Endothelial cell of umbilical vein (primary cell): ENCODE measurements at regions not wholly inside any gene's neighbourhood (a gene's known extent, or its start where the extent isn't known, plus 50 kb on each side); places are given as distances from the start of the nearest gene placed in this dataset.

ENCODE experiments used
- BruUV-seq: library from RNA; stranded (reverse); fragments of 400-500 nt; replicated peaks from 2 replicates; lab custom pipeline; 2021; lab: Mats Ljungman, UMichigan
- CTCF ChIA-PET: fragments of 300-600, 350-600 bp; sonication (Branson Sonifier 250); formaldehyde crosslinking; loops from one replicate; lab custom pipeline; 2021; ENCODE audit warnings: antibody characterized with exemption, inconsistent platforms; lab: Charles Lee
- POLR2A ChIA-PET: fragments of 300-600, 350-600 bp; sonication (Branson Sonifier 250); formaldehyde crosslinking; loops from one replicate; lab custom pipeline; 2021; ENCODE audit warnings: antibody characterized with exemption, inconsistent platforms; lab: Charles Lee
- DNase-seq: peaks from one replicate; pipeline ENCODE4 v3.0.0-alpha.2; 2011; ENCODE audit warnings: low read depth, low spot score
- FAIRE-seq: peaks from 2 replicates; lab custom pipeline; 2011; peaks lifted over from hg19 to GRCh38; lab: Jason Lieb, UNC
- H2AFZ ChIP-seq: 2 replicates; pipeline ENCODE4 v1.6.0; 2012; ENCODE audit warnings: low read depth, low read length, control low read depth, inconsistent platforms
- H3K27ac ChIP-seq: 2 replicates; pipeline ENCODE4 v1.5.1; 2011; ENCODE audit warnings: low read depth, mild to moderate bottlenecking, control low read depth, low read length, moderate library complexity; ENCODE audit not compliant: insufficient read depth
- H3K27me3 ChIP-seq, 2 experiments: 2 replicates each; pipeline versions ENCODE4 v1.6.0 to v1.6.1; 2011; ENCODE audit warnings: low read length in 2 of 2, mixed read lengths in 1 of 2; ENCODE audit not compliant: control insufficient read depth in 2 of 2, insufficient read depth in 2 of 2
- H3K36me3 ChIP-seq, 2 experiments: 2 replicates in 1 of 2; 3 replicates in 1 of 2; pipeline ENCODE4 v1.5.1; 2011; ENCODE audit warnings: low read length in 2 of 2, mild to moderate bottlenecking in 1 of 2, moderate library complexity in 1 of 2; ENCODE audit not compliant: control insufficient read depth in 2 of 2, insufficient read depth in 2 of 2; ENCODE audit errors: extremely low read depth in 1 of 2
- H3K4me1 ChIP-seq: 3 replicates; pipeline ENCODE4 v1.5.1; 2011; ENCODE audit warnings: mild to moderate bottlenecking, low read length; ENCODE audit not compliant: control insufficient read depth, insufficient read depth; ENCODE audit errors: extremely low read depth
- H3K4me2 ChIP-seq: 2 replicates; pipeline ENCODE4 v1.6.1; 2011; ENCODE audit warnings: low read length, control low read depth, mixed read lengths; ENCODE audit not compliant: insufficient read depth
- H3K4me3 ChIP-seq, 3 experiments: fragments of 200-600 bp in 1 of 3; sonication (generic), shearing (Covaris generic) in 1 of 3; replicated peaks in 1 of 3; 2 replicates each; pipeline ENCODE4 v1.5.1; 2011 to 2016; ENCODE audit warnings: control low read depth in 3 of 3, low read length in 3 of 3, mild to moderate bottlenecking in 2 of 3, inconsistent platforms in 1 of 3, low read depth in 1 of 3, moderate library complexity in 1 of 3; ENCODE audit not compliant: insufficient read depth in 1 of 3
- H3K79me2 ChIP-seq: 2 replicates; pipeline ENCODE4 v1.6.0; 2012; ENCODE audit warnings: low read length, inconsistent platforms; ENCODE audit not compliant: control insufficient read depth, insufficient read depth
- H3K9ac ChIP-seq: replicated peaks from 2 replicates; pipeline ENCODE3; 2011; ENCODE audit warnings: low read length, control low read depth; ENCODE audit not compliant: insufficient read depth; ENCODE audit errors: extremely low read depth
- H3K9me1 ChIP-seq: replicated peaks from 3 replicates; pipeline ENCODE4 v1.6.0; 2011; ENCODE audit warnings: mild to moderate bottlenecking, low read length; ENCODE audit not compliant: control insufficient read depth, insufficient read depth; ENCODE audit errors: extremely low read depth
- H3K9me3 ChIP-seq: replicated peaks from 2 replicates; pipeline ENCODE4 v1.5.1; 2012; ENCODE audit warnings: low read length, inconsistent platforms; ENCODE audit not compliant: control insufficient read depth, insufficient read depth
- H4K20me1 ChIP-seq: replicated peaks from 2 replicates; pipeline ENCODE3; 2011; ENCODE audit warnings: mild to moderate bottlenecking, low read length; ENCODE audit not compliant: control insufficient read depth, insufficient read depth; ENCODE audit errors: extremely low read depth
- CTCF ChIP-seq, 2 donors: IDR thresholded peaks; 1 replicate in 1 of 2; 2 replicates in 1 of 2; pipeline ENCODE4 v1.5.1; 2011; ENCODE audit warnings: low read length in 2 of 2, mild to moderate bottlenecking in 2 of 2, moderate library complexity in 2 of 2, control low read depth in 1 of 2, inconsistent platforms in 1 of 2, low read depth in 1 of 2; ENCODE audit not compliant: insufficient read depth in 1 of 2; ENCODE audit errors: extremely low read depth in 1 of 2
- EZH2 ChIP-seq: IDR thresholded peaks from 2 replicates; pipeline ENCODE4 v1.6.1; 2012; ENCODE audit warnings: borderline replicate concordance, low read depth, mild to moderate bottlenecking, moderate library complexity, low read length, inconsistent platforms; ENCODE audit not compliant: severe bottlenecking
- FOS ChIP-seq: IDR thresholded peaks from 2 replicates; pipeline ENCODE4 v1.6.1; 2011; ENCODE audit warnings: mild to moderate bottlenecking, low read length, moderate library complexity, borderline replicate concordance; ENCODE audit not compliant: insufficient read depth
- GATA2 ChIP-seq: IDR thresholded peaks from 2 replicates; pipeline ENCODE4 v1.7.0; 2011; ENCODE audit warnings: low read depth, mild to moderate bottlenecking, moderate library complexity, mixed read lengths, low read length; ENCODE audit not compliant: insufficient read length, insufficient read depth
- JUN ChIP-seq: IDR thresholded peaks from 2 replicates; pipeline ENCODE4 v1.6.1; 2011; ENCODE audit warnings: borderline replicate concordance, low read depth; ENCODE audit not compliant: insufficient read length, insufficient read depth
- MAX ChIP-seq: IDR thresholded peaks from 2 replicates; pipeline ENCODE4 v1.6.1; 2011; ENCODE audit not compliant: insufficient read depth, insufficient read length
- MYC ChIP-seq: IDR thresholded peaks from one replicate; pipeline ENCODE4 v1.6.1; 2011; ENCODE audit warnings: mild to moderate bottlenecking, low read depth, low read length
- POLR2A ChIP-seq: IDR thresholded peaks from 2 replicates; pipeline ENCODE4 v1.6.1; 2012; ENCODE audit warnings: low read depth, mild to moderate bottlenecking, control low read depth, low read length
- POLR2AphosphoS5 ChIP-seq: IDR thresholded peaks from 2 replicates; pipeline ENCODE4 v1.6.1; 2012; ENCODE audit warnings: low read depth, mild to moderate bottlenecking, control low read depth, low read length, moderate library complexity; ENCODE audit not compliant: insufficient read depth
- dilution Hi-C: fragments of 300-500 bp; cut with MboI; formaldehyde crosslinking; loops from one replicate; pipeline ENCODE4 v1.15.0; 2019; ENCODE audit warnings: low sequenced_read_pairs; ENCODE audit not compliant: extremely low pct_ligation_motif_present
- intact Hi-C: fragments of 100-400 bp; cut with micrococcal nuclease; formaldehyde crosslinking; loops from one replicate; pipeline ENCODE4 v1.10.0; 2022

GRCh38 chr15:70337277-70338186, 239.8 kb upstream of the TLE3 start:
- Histone ChIP-seq H3K4me1 (no peaks in the 10 kb centered on the region), H3K9me3 (no peaks in the 10 kb centered on the region), H3K9me1 (no peaks in the 10 kb centered on the region), H3K27ac (no peak overlapping the region), H3K27me3 (peaks cover 0 to 4% of the 10 kb centered on the region in 2 experiments), H3K79me2 (no peaks in the 10 kb centered on the region), H3K9ac (no peak overlapping the region), H2AFZ (no peak overlapping the region), H3K4me3 (no peak overlapping the region), H4K20me1 (no peaks in the 10 kb centered on the region), H3K4me2 (no peak overlapping the region), H3K36me3 (no peaks in the 10 kb centered on the region)
- TF ChIP-seq MYC: no peak
- no peak for TF ChIP-seq POLR2A
- TF ChIP-seq GATA2: no peak
- TF ChIP-seq CTCF (IDR thresholded peaks at IDR 0.05; ENCODE audit: extremely low read depth in 1 of 2, insufficient read depth in 1 of 2, low read depth in 1 of 2, low read length in 2 of 2): no peak
- TF ChIP-seq MAX: no peak
- TF ChIP-seq JUN: no peak
- TF ChIP-seq FOS: no peak
- TF ChIP-seq EZH2: no peak
- no peak for TF ChIP-seq POLR2AphosphoS5
- CTCF ChIA-PET: no interaction called here
- DNase-seq (no peak), FAIRE-seq (no peak)
- no TSS peak for BruUV-seq
- dilution Hi-C loops: no loop called here
- POLR2A ChIA-PET: no interaction called here
- intact Hi-C loops: no loop called here
